Fibroblast of lung (primary cell): ENCODE measurements at regions not wholly inside any gene's neighbourhood (a gene's known extent, or its start where the extent isn't known, plus 50 kb on each side); places are given as distances from the start of the nearest gene placed in this dataset.
"Not testable (repeated sequence)": the region's sequence is repeated elsewhere in the genome, so short reads cannot be mapped to it uniquely, and the experiment has no call there.

ENCODE experiments used
- DNase-seq, 2 donors: peaks; one replicate each; pipeline versions ENCODE4 v3.0.0 to v3.0.0-alpha.2; 2010; ENCODE audit warnings: low read depth in 2 of 2
- H2AFZ ChIP-seq: 2 replicates; pipeline ENCODE4 v1.5.1; 2012; ENCODE audit warnings: low read length, control low read depth, inconsistent platforms
- H3K27ac ChIP-seq: 2 replicates; pipeline ENCODE4 v1.5.1; 2011; ENCODE audit warnings: low read length, control low read depth; ENCODE audit not compliant: insufficient read depth
- H3K27me3 ChIP-seq: 2 replicates; pipeline ENCODE4 v1.5.1; 2011; ENCODE audit warnings: mild to moderate bottlenecking, low read length; ENCODE audit not compliant: control insufficient read depth, insufficient read depth
- H3K36me3 ChIP-seq: 2 replicates; pipeline ENCODE4 v1.5.1; 2011; ENCODE audit warnings: low read length; ENCODE audit not compliant: control insufficient read depth, insufficient read depth
- H3K4me1 ChIP-seq: 2 replicates; pipeline ENCODE4 v1.5.1; 2011; ENCODE audit warnings: low read length; ENCODE audit not compliant: control insufficient read depth, insufficient read depth; ENCODE audit errors: extremely low read depth
- H3K4me2 ChIP-seq: 2 replicates; pipeline ENCODE4 v1.5.1; 2011; ENCODE audit warnings: low read length, control low read depth; ENCODE audit not compliant: insufficient read depth; ENCODE audit errors: extremely low read depth
- H3K4me3 ChIP-seq, 4 experiments: fragments of 200-600 bp in 1 of 4; sonication (generic) in 1 of 4; replicated peaks in 1 of 4; 2 replicates each; pipeline ENCODE4 v1.5.1; 2011 to 2016; ENCODE audit warnings: low read length in 4 of 4, low read depth in 3 of 4, mild to moderate bottlenecking in 3 of 4, control low read depth in 2 of 4, inconsistent platforms in 1 of 4, mixed read lengths in 1 of 4; ENCODE audit not compliant: insufficient read depth in 1 of 4; ENCODE audit errors: control extremely low read depth in 1 of 4
- H3K79me2 ChIP-seq: 2 replicates; pipeline ENCODE4 v1.5.1; 2012; ENCODE audit warnings: mild to moderate bottlenecking, low read length, inconsistent platforms; ENCODE audit not compliant: control insufficient read depth, insufficient read depth
- H3K9ac ChIP-seq: 2 replicates; pipeline ENCODE4 v1.5.1; 2011; ENCODE audit warnings: mild to moderate bottlenecking, low read length, control low read depth; ENCODE audit not compliant: insufficient read depth
- H3K9me3 ChIP-seq: 2 replicates; pipeline ENCODE4 v1.5.1; 2012; ENCODE audit warnings: low read depth, low read length; ENCODE audit not compliant: control insufficient read depth, insufficient read depth
- H4K20me1 ChIP-seq: 2 replicates; pipeline ENCODE4 v1.5.1; 2011; ENCODE audit warnings: low read length; ENCODE audit not compliant: control insufficient read depth, insufficient read depth; ENCODE audit errors: extremely low read depth
- EZH2 ChIP-seq: IDR thresholded peaks from 2 replicates; pipeline ENCODE4 v1.5.1; 2012; ENCODE audit warnings: low read length, control low read depth, mild to moderate bottlenecking; ENCODE audit errors: missing control alignments
- TF ChIP-seq, protein P1 (sequence below), 2 donors: IDR thresholded peaks in 1 of 2; conservative IDR thresholded peaks in 1 of 2; 1 replicate in 1 of 2; 2 replicates in 1 of 2; pipeline ENCODE4 v1.5.1; 2011 to 2012; ENCODE audit warnings: low read length in 2 of 2, control low read depth in 1 of 2, inconsistent platforms in 1 of 2, low read depth in 1 of 2, mild to moderate bottlenecking in 1 of 2

DNA sequence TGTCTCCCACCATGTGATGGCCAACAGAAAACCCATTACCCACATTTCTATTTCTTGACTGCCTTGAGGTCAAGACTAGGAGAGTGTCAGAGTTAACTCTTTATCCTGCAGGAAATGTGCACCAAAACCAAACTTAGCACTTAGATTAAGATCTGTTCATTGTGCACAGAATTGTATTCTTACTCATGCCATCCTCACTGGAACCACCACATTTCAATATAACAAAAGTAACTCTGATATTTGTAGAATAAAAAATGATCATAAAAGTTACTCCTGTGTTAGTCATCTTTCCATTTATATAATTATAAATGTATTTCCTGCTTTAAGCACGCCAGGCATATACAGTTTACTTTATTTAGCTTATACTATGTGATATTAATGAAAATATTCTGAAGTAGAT lies 193.0 kb upstream of the DPYD start:
- Histone ChIP-seq H3K79me2 (no peaks in the 10 kb centered on the region), H4K20me1 (no peaks in the 10 kb centered on the region), H3K36me3 (no peaks in the 10 kb centered on the region), H3K9ac (no peak overlapping the region), H3K27me3 (no peaks in the 10 kb centered on the region), H3K4me3 (no peak overlapping the region), H3K4me2 (no peak overlapping the region), H3K9me3 (no peaks in the 10 kb centered on the region), H2AFZ (no peak overlapping the region), H3K4me1 (peaks cover 2% of the 10 kb centered on the region), H3K27ac (no peak overlapping the region)
- TF ChIP-seq EZH2: no peak
- TF ChIP-seq, protein P1, sequence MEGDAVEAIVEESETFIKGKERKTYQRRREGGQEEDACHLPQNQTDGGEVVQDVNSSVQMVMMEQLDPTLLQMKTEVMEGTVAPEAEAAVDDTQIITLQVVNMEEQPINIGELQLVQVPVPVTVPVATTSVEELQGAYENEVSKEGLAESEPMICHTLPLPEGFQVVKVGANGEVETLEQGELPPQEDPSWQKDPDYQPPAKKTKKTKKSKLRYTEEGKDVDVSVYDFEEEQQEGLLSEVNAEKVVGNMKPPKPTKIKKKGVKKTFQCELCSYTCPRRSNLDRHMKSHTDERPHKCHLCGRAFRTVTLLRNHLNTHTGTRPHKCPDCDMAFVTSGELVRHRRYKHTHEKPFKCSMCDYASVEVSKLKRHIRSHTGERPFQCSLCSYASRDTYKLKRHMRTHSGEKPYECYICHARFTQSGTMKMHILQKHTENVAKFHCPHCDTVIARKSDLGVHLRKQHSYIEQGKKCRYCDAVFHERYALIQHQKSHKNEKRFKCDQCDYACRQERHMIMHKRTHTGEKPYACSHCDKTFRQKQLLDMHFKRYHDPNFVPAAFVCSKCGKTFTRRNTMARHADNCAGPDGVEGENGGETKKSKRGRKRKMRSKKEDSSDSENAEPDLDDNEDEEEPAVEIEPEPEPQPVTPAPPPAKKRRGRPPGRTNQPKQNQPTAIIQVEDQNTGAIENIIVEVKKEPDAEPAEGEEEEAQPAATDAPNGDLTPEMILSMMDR (conservative IDR thresholded peaks at IDR 0.05 in 1 of 2, IDR thresholded peaks at IDR 0.05 in 1 of 2; ENCODE audit: low read depth in 1 of 2, low read length in 2 of 2): no peak
- DNase-seq: no peak

DNA sequence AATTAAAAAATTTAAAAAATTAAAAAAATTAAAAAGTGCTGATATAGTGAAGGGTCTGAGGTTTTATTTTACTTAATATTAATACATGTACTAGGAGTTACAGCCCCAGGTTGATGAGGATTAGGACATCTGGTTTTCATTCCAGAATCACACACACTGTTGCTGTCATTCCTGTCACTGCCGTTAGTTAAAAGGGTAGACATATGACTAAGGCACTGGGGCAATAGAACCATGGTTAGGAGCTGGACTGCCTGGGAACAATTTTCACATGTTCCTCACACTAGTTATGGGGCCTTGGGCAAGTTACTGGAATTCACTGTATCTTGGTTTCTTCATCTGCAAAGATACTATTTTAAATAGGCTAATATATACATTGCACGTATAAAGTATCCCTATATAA lies 191.8 kb upstream of the DPYD start:
- H3K79me2 ChIP-seq: no peaks in the 10 kb centered on the region
- no peak overlapping the region for H2AFZ ChIP-seq
- H3K27ac ChIP-seq: no peak overlapping the region
- TF ChIP-seq, protein P1 (conservative IDR thresholded peaks at IDR 0.05 in 1 of 2, IDR thresholded peaks at IDR 0.05 in 1 of 2; ENCODE audit: low read depth in 1 of 2, low read length in 2 of 2): no peak
- TF ChIP-seq EZH2: no peak
- H3K9me3 ChIP-seq: no peaks in the 10 kb centered on the region
- H3K9ac ChIP-seq: no peak overlapping the region
- H3K27me3 ChIP-seq: no peaks in the 10 kb centered on the region
- no peaks in the 10 kb centered on the region for H4K20me1 ChIP-seq
- H3K4me1 ChIP-seq: peaks cover 2% of the 10 kb centered on the region
- no peak for DNase-seq
- H3K36me3 ChIP-seq: no peaks in the 10 kb centered on the region
- no peak overlapping the region for H3K4me2 ChIP-seq
- H3K4me3 ChIP-seq: no peak overlapping the region

DNA sequence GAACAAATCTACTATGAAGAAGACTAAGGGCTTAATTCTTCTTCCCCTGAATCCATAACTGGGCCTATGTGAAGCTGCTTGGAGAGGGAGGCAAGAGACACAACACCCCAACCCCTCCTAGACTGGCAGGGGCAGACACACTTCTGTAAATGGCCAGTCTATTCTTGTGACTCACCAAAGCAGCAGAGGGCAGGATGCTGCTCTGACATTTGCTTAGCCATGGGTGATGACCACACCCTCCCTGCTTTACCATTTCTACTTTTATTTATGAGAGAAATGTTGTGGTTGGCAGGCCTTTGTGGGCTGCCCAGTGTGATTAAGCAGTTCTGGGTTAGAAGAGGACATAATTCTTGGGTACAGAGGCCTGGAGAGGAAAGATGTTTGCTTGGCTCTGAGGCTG lies 189.8 kb upstream of the DPYD start:
- no peaks in the 10 kb centered on the region for H3K79me2 ChIP-seq
- H3K36me3 ChIP-seq: no peaks in the 10 kb centered on the region
- no peak overlapping the region for H2AFZ ChIP-seq
- H3K9me3 ChIP-seq: no peaks in the 10 kb centered on the region
- no peak overlapping the region for H3K4me2 ChIP-seq
- TF ChIP-seq EZH2: no peak
- TF ChIP-seq, protein P1 (conservative IDR thresholded peaks at IDR 0.05 in 1 of 2, IDR thresholded peaks at IDR 0.05 in 1 of 2; ENCODE audit: low read depth in 1 of 2, low read length in 2 of 2): peak in 1 of 2 donors; percentile 5
- no peaks in the 10 kb centered on the region for H4K20me1 ChIP-seq
- H3K4me3 ChIP-seq: no peak overlapping the region
- H3K27me3 ChIP-seq: no peaks in the 10 kb centered on the region
- no peak overlapping the region for H3K27ac ChIP-seq
- H3K4me1 ChIP-seq: peaks cover 2% of the 10 kb centered on the region
- DNase-seq: peak; percentile 65 to 72
- H3K9ac ChIP-seq: no peak overlapping the region

DNA sequence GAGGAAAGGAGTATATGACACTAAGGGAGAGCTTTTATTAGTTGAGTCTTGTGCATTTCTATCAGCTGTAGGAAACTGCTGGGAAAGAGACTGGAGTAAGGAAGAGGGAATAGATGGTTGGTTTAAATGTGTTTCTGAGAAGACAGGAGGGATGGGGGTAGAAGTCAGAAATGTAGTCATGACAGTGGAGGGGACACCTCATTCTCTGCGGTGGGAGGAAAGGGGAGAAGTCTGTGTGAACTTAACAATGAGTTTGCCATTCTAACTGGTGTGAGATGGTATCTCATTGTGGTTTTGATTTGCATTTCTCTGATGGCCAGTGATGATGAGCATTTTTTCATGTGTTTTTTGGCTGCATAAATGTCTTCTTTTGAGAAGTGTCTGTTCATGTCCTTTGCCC lies 187.5 kb upstream of the DPYD start:
- not testable (repeated sequence) for H4K20me1 ChIP-seq, H3K27me3 ChIP-seq

More for the DNA sequence above, 187.5 kb upstream of the DPYD start:
- DNase-seq: peak in 1 of 2 donors; percentile 33
- H3K4me1 ChIP-seq, H3K9ac ChIP-seq, H3K4me3 ChIP-seq, H3K4me2 ChIP-seq, H3K27ac ChIP-seq, H2AFZ ChIP-seq, H3K9me3 ChIP-seq, H3K79me2 ChIP-seq, H3K36me3 ChIP-seq: not testable (repeated sequence)
